WTC11 (cell line): ENCODE measurements at regions not wholly inside any gene's neighbourhood (a gene's known extent, or its start where the extent isn't known, plus 50 kb on each side); places are given as distances from the start of the nearest gene placed in this dataset.

Source experiments
- ATAC-seq: fragments of 200-7000 bp; cut with Tn5 transposase; 2 replicates; pipeline ENCODE4 v1.10.0; 2021; ENCODE audit warnings: mild to moderate bottlenecking, moderate library complexity
- CTCF ChIA-PET: fragments of 300-600 bp; sonication (Branson Sonifier 250); formaldehyde crosslinking; loops from one replicate; lab custom pipeline; 2021; ENCODE audit warnings: antibody characterized with exemption; lab: Charles Lee
- POLR2A ChIA-PET: fragments of 350-600 bp; sonication (Branson Sonifier 250); formaldehyde crosslinking; loops from one replicate; lab custom pipeline; 2021; ENCODE audit warnings: antibody characterized with exemption; lab: Charles Lee
- DNase-seq: peaks from one replicate; pipeline ENCODE4 v3.0.0; 2021; ENCODE audit warnings: low spot score
- H3K27ac Mint-ChIP-seq: 2 replicates; pipeline ENCODE4 v1.8.0; 2021; ENCODE audit warnings: mixed read lengths
- H3K27me3 Mint-ChIP-seq: 2 replicates; pipeline ENCODE4 v1.8.0; 2021; ENCODE audit warnings: low read depth, mild to moderate bottlenecking, moderate library complexity, mixed read lengths
- H3K36me3 Mint-ChIP-seq: 2 replicates; pipeline ENCODE4 v1.8.0; 2021; ENCODE audit warnings: mixed read lengths
- H3K4me1 Mint-ChIP-seq: 2 replicates; pipeline ENCODE4 v1.8.0; 2022; ENCODE audit warnings: mixed read lengths
- H3K4me3 Mint-ChIP-seq: 2 replicates; pipeline ENCODE4 v1.8.0; 2021; ENCODE audit warnings: mild to moderate bottlenecking, moderate library complexity, mixed read lengths
- H3K9me3 Mint-ChIP-seq: 2 replicates; pipeline ENCODE4 v1.8.0; 2021; ENCODE audit warnings: mixed read lengths
- CBFB ChIP-seq: sonication (generic); formaldehyde crosslinking; IDR thresholded peaks from 2 replicates; pipeline ENCODE4 v1.8.1; 2022; ENCODE audit warnings: mild to moderate bottlenecking, low read depth, missing genetic modification reagents
- CREB1 ChIP-seq: sonication (generic); formaldehyde crosslinking; IDR thresholded peaks from 2 replicates; pipeline ENCODE4 v1.8.0; 2023; ENCODE audit warnings: mild to moderate bottlenecking, missing genetic modification reagents
- ELF4 ChIP-seq: sonication (generic); formaldehyde crosslinking; IDR thresholded peaks from 2 replicates; pipeline ENCODE4 v1.8.1; 2022; ENCODE audit warnings: low read depth, mild to moderate bottlenecking, moderate library complexity, missing genetic modification reagents
- ETV6 ChIP-seq: sonication (generic); formaldehyde crosslinking; IDR thresholded peaks from 2 replicates; pipeline ENCODE4 v1.8.1; 2022; ENCODE audit warnings: mild to moderate bottlenecking, missing genetic modification reagents
- NR3C1 ChIP-seq: sonication (generic); formaldehyde crosslinking; conservative IDR thresholded peaks from 2 replicates; pipeline ENCODE4 v1.8.1; 2023; ENCODE audit warnings: low read depth, mild to moderate bottlenecking, missing genetic modification reagents
- PRDM15 ChIP-seq: sonication (generic); formaldehyde crosslinking; IDR thresholded peaks from 2 replicates; pipeline ENCODE4 v1.8.0; 2022; ENCODE audit warnings: missing genetic modification reagents
- SMAD4 ChIP-seq: sonication (generic); formaldehyde crosslinking; IDR thresholded peaks from 2 replicates; pipeline ENCODE4 v1.8.0; 2022; ENCODE audit warnings: mild to moderate bottlenecking, missing genetic modification reagents
- USF1 ChIP-seq: sonication (generic); formaldehyde crosslinking; IDR thresholded peaks from 2 replicates; pipeline ENCODE4 v1.8.0; 2022; ENCODE audit warnings: mild to moderate bottlenecking, missing genetic modification reagents
- ZNF121 ChIP-seq: sonication (generic); formaldehyde crosslinking; IDR thresholded peaks from 2 replicates; pipeline ENCODE4 v1.8.0; 2023; ENCODE audit warnings: missing genetic modification reagents
- ZNF281 ChIP-seq: sonication (generic); formaldehyde crosslinking; IDR thresholded peaks from 2 replicates; pipeline ENCODE4 v1.8.0; 2023; ENCODE audit warnings: mild to moderate bottlenecking, missing genetic modification reagents
- ZNF416 ChIP-seq: fragments of 250-450 bp; sonication (Bioruptor Pico); IDR thresholded peaks from 2 replicates; pipeline ENCODE4 v1.9.0; 2021; ENCODE audit warnings: mild to moderate bottlenecking, inconsistent platforms
- ZNF671 ChIP-seq: fragments of 250-450 bp; sonication (Bioruptor Pico); IDR thresholded peaks from 2 replicates; pipeline ENCODE4 v1.8.0; 2021; ENCODE audit warnings: mild to moderate bottlenecking
- TF ChIP-seq, protein P1 (sequence below): sonication (generic); formaldehyde crosslinking; IDR thresholded peaks from 2 replicates; pipeline ENCODE4 v1.8.1; 2023; ENCODE audit warnings: mild to moderate bottlenecking, missing genetic modification reagents
- TF ChIP-seq, protein P2 (sequence below): fragments of 250-450 bp; sonication (Bioruptor Pico); IDR thresholded peaks from 2 replicates; pipeline ENCODE4 v1.9.0; 2021; ENCODE audit warnings: moderate library complexity, mild to moderate bottlenecking, inconsistent platforms, borderline replicate concordance
- TF ChIP-seq, protein P3 (sequence below): sonication (generic); formaldehyde crosslinking; IDR thresholded peaks from 2 replicates; pipeline ENCODE4 v1.8.0; 2022; ENCODE audit warnings: mild to moderate bottlenecking, missing genetic modification reagents
- TF ChIP-seq, protein P4 (sequence below): sonication (generic); formaldehyde crosslinking; IDR thresholded peaks from 2 replicates; pipeline ENCODE4 v1.8.0; 2022; ENCODE audit warnings: mild to moderate bottlenecking, missing genetic modification reagents
- TF ChIP-seq, protein P5 (sequence below): sonication (generic); formaldehyde crosslinking; IDR thresholded peaks from 2 replicates; pipeline ENCODE4 v1.8.1; 2022; ENCODE audit warnings: mild to moderate bottlenecking, moderate library complexity, missing genetic modification reagents

DNA sequence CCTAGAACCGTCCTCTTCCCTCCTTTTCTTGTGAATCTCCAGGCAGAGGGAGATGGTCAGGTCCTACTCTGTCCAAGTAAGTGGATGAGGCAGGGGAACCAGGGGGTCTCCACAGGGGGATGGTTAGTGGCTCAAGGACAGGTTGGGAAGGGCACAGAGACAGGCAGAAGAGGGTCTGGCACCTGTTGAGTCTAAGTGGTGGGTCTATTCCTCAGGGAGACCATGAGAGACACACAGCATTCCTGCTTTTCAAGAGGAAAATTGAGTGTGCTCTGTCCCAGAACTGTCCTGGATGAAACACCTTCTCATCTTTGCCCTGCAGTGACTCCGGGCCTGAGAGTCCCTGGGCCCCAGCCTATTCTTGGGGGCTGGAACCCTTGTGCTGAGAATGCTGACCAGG is 184.8 kb upstream of the GALNT17 start:
- peaks cover 4% of the 10 kb centered on the region; the same call in 1 of the 2 replicates for H3K27me3 Mint-ChIP-seq
- no peak overlapping the region for H3K4me3 Mint-ChIP-seq
- no peak for ATAC-seq
- DNase-seq, result no peak
- ChIA-PET POLR2A (no interaction called here), CTCF (no interaction called here)
- H3K9me3 Mint-ChIP-seq, result peaks cover 49% of the 10 kb centered on the region
- H3K36me3 Mint-ChIP-seq, result peaks cover 27% of the 10 kb centered on the region
- TF ChIP-seq NR3C1 (CRISPR knock-in tag) (no peak), ZNF671 (CRISPR knock-in tag) (no peak), ELF4 (CRISPR knock-in tag) (no peak)
- H3K4me1 Mint-ChIP-seq, result peaks cover 10% of the 10 kb centered on the region
- no peak overlapping the region for H3K27ac Mint-ChIP-seq

DNA sequence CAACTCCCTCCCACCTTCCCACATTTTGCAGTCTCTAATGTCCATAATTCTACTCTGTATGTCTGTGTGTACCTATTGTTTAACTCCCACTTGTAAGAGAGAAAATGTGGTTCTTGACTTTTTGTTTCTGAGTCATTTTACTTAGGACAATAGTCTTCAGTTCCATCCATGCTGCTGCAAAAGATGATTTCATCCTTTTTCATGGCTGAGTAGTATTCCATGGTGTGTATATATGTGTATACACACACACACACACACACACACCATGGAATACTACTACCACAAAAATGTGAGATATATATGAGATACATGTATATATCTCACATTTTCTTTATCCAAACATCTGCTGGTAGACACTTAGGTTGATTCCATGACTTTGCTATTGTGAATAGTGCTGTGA is 182.1 kb upstream of the GALNT17 start:
- Mint-ChIP-seq H3K36me3 (peaks cover 24% of the 10 kb centered on the region), H3K9me3 (peaks cover 42% of the 10 kb centered on the region), H3K4me1 (peaks cover 22% of the 10 kb centered on the region), H3K27me3 (peaks cover 2% of the 10 kb centered on the region; the same call in 1 of the 2 replicates), H3K4me3 (no peak overlapping the region), H3K27ac (no peak overlapping the region)
- TF ChIP-seq SMAD4 (CRISPR knock-in tag) (no peak), CREB1 (CRISPR knock-in tag) (no peak), ZNF416 (CRISPR knock-in tag) (no peak), NR3C1 (CRISPR knock-in tag) (no peak), ETV6 (CRISPR knock-in tag) (no peak), CBFB (no peak), PRDM15 (CRISPR knock-in tag) (no peak), USF1 (no peak), ZNF281 (CRISPR knock-in tag) (no peak), ZNF121 (no peak)
- TF ChIP-seq, protein P1, sequence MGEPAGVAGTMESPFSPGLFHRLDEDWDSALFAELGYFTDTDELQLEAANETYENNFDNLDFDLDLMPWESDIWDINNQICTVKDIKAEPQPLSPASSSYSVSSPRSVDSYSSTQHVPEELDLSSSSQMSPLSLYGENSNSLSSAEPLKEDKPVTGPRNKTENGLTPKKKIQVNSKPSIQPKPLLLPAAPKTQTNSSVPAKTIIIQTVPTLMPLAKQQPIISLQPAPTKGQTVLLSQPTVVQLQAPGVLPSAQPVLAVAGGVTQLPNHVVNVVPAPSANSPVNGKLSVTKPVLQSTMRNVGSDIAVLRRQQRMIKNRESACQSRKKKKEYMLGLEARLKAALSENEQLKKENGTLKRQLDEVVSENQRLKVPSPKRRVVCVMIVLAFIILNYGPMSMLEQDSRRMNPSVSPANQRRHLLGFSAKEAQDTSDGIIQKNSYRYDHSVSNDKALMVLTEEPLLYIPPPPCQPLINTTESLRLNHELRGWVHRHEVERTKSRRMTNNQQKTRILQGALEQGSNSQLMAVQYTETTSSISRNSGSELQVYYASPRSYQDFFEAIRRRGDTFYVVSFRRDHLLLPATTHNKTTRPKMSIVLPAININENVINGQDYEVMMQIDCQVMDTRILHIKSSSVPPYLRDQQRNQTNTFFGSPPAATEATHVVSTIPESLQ (CRISPR knock-in tag), result no peak
- TF ChIP-seq, protein P2, sequence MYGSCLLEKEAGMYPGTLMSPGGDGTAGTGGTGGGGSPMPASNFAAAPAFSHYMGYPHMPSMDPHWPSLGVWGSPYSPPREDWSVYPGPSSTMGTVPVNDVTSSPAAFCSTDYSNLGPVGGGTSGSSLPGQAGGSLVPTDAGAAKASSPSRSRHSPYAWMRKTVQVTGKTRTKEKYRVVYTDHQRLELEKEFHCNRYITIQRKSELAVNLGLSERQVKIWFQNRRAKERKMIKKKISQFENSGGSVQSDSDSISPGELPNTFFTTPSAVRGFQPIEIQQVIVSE, result no peak
- TF ChIP-seq, protein P3, sequence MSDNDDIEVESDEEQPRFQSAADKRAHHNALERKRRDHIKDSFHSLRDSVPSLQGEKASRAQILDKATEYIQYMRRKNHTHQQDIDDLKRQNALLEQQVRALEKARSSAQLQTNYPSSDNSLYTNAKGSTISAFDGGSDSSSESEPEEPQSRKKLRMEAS (CRISPR knock-in tag), result no peak
- TF ChIP-seq, protein P4, sequence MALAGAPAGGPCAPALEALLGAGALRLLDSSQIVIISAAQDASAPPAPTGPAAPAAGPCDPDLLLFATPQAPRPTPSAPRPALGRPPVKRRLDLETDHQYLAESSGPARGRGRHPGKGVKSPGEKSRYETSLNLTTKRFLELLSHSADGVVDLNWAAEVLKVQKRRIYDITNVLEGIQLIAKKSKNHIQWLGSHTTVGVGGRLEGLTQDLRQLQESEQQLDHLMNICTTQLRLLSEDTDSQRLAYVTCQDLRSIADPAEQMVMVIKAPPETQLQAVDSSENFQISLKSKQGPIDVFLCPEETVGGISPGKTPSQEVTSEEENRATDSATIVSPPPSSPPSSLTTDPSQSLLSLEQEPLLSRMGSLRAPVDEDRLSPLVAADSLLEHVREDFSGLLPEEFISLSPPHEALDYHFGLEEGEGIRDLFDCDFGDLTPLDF (CRISPR knock-in tag), result no peak
- TF ChIP-seq, protein P5, sequence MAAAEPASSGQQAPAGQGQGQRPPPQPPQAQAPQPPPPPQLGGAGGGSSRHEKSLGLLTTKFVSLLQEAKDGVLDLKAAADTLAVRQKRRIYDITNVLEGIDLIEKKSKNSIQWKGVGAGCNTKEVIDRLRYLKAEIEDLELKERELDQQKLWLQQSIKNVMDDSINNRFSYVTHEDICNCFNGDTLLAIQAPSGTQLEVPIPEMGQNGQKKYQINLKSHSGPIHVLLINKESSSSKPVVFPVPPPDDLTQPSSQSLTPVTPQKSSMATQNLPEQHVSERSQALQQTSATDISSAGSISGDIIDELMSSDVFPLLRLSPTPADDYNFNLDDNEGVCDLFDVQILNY (CRISPR knock-in tag), result no peak
- ChIA-PET CTCF (no interaction called here), POLR2A (no interaction called here)
- ATAC-seq, result no peak
- no peak for DNase-seq
